Ishikawa (cell line): ENCODE measurements at regions not wholly inside any gene's neighbourhood (a gene's known extent, or its start where the extent isn't known, plus 50 kb on each side); places are given as distances from the start of the nearest gene placed in this dataset.

ENCODE experiments used
- CEBPB ChIP-seq: IDR thresholded peaks from 2 replicates; pipeline ENCODE4 v1.6.1; 2012
- EP300 ChIP-seq: IDR thresholded peaks from 2 replicates; pipeline ENCODE4 v1.6.1; 2012; ENCODE audit warnings: borderline replicate concordance
- MAX ChIP-seq: IDR thresholded peaks from 2 replicates; pipeline ENCODE4 v1.6.1; 2012
- REST ChIP-seq: IDR thresholded peaks from 2 replicates; pipeline ENCODE4 v1.6.1; 2012; ENCODE audit warnings: low read depth, mild to moderate bottlenecking
- YY1 ChIP-seq: IDR thresholded peaks from 2 replicates; pipeline ENCODE4 v1.6.1; 2012; ENCODE audit warnings: low read depth
- ZBTB7A ChIP-seq: IDR thresholded peaks from 2 replicates; pipeline ENCODE4 v1.6.1; 2012; ENCODE audit warnings: low read depth

- TF ChIP-seq CEBPB (no peak), REST (no peak), MAX (no peak), YY1 (no peak), ZBTB7A (no peak), EP300 (no peak)
Measured at GRCh38 chr1:193355178-193355577, 168.8 kb upstream of the B3GALT2 start.
